H9 (cell line): ENCODE measurements at regions not wholly inside any gene's neighbourhood (a gene's known extent, or its start where the extent isn't known, plus 50 kb on each side); places are given as distances from the start of the nearest gene placed in this dataset.

Source experiments
- DNase-seq: peaks from one replicate; pipeline ENCODE4 v3.0.0-alpha.2; 2017
- H2AFZ ChIP-seq: one replicate; pipeline ENCODE4 v1.6.1; 2013; ENCODE audit warnings: mild to moderate bottlenecking, low read length, control low read depth, moderate library complexity
- H2AK5ac ChIP-seq: 2 replicates; pipeline ENCODE4 v1.6.1; 2013; ENCODE audit warnings: low read length, control low read depth, mixed read lengths; ENCODE audit not compliant: insufficient read length
- H2BK120ac ChIP-seq: one replicate; pipeline ENCODE4 v1.6.1; 2013; ENCODE audit warnings: low read depth, mild to moderate bottlenecking, low read length, control low read depth, inconsistent platforms; ENCODE audit not compliant: poor library complexity, severe bottlenecking
- H2BK12ac ChIP-seq: 2 replicates; pipeline ENCODE4 v1.6.1; 2013; ENCODE audit warnings: low read length, control low read depth, mixed read lengths, low read depth; ENCODE audit not compliant: insufficient read length
- H2BK15ac ChIP-seq: 2 replicates; pipeline ENCODE4 v1.6.1; 2013; ENCODE audit warnings: low read depth, low read length, control low read depth
- H2BK20ac ChIP-seq: one replicate; pipeline ENCODE4 v1.6.1; 2013; ENCODE audit warnings: low read depth, mild to moderate bottlenecking, low read length, control low read depth, inconsistent platforms; ENCODE audit not compliant: poor library complexity, severe bottlenecking
- H2BK5ac ChIP-seq: 2 replicates; pipeline ENCODE4 v1.6.1; 2013; ENCODE audit warnings: low read length, control low read depth, mixed read lengths; ENCODE audit not compliant: insufficient read length
- H3K14ac ChIP-seq: 2 replicates; pipeline ENCODE4 v1.6.1; 2013; ENCODE audit warnings: low read length, control low read depth; ENCODE audit not compliant: insufficient read depth
- H3K18ac ChIP-seq: 2 replicates; pipeline ENCODE4 v1.6.1; 2013; ENCODE audit warnings: low read depth, mild to moderate bottlenecking, mixed read lengths, low read length, control low read depth; ENCODE audit not compliant: insufficient read length
- H3K23ac ChIP-seq: 2 replicates; pipeline ENCODE4 v1.6.1; 2013; ENCODE audit warnings: low read length, control low read depth, mixed read lengths, low read depth; ENCODE audit not compliant: insufficient read length
- H3K23me2 ChIP-seq: 2 replicates; pipeline ENCODE4 v1.6.1; 2013; ENCODE audit warnings: low read depth, mild to moderate bottlenecking, mixed read lengths, low read length, control low read depth; ENCODE audit not compliant: insufficient read length, poor library complexity, severe bottlenecking
- H3K27ac ChIP-seq: 2 replicates; pipeline ENCODE4 v1.5.1; 2013; ENCODE audit warnings: low read length, control low read depth, mixed read lengths, low read depth; ENCODE audit not compliant: insufficient read length
- H3K27me3 ChIP-seq: 2 replicates; pipeline ENCODE4 v1.6.1; 2013; ENCODE audit warnings: low read length, control low read depth, inconsistent platforms; ENCODE audit not compliant: insufficient read depth
- H3K4ac ChIP-seq: 2 replicates; pipeline ENCODE4 v1.6.1; 2013; ENCODE audit warnings: low read depth, mild to moderate bottlenecking, control low read depth, inconsistent platforms, low read length, moderate library complexity
- H3K4me1 ChIP-seq: 2 replicates; pipeline ENCODE4 v1.6.1; 2013; ENCODE audit warnings: low read length, control low read depth, inconsistent platforms; ENCODE audit not compliant: insufficient read depth
- H3K4me2 ChIP-seq: 2 replicates; pipeline ENCODE4 v1.6.1; 2013; ENCODE audit warnings: low read length, control low read depth, mixed read lengths; ENCODE audit not compliant: insufficient read length, insufficient read depth
- H3K56ac ChIP-seq: 2 replicates; pipeline ENCODE4 v1.6.1; 2013; ENCODE audit warnings: low read depth, mild to moderate bottlenecking, mixed read lengths, low read length, control low read depth; ENCODE audit not compliant: insufficient read length
- H3K79me1 ChIP-seq: 2 replicates; pipeline ENCODE4 v1.6.1; 2013; ENCODE audit warnings: low read depth, mild to moderate bottlenecking, moderate library complexity, low read length, control low read depth, inconsistent platforms; ENCODE audit not compliant: insufficient read depth, poor library complexity, severe bottlenecking
- H3K79me2 ChIP-seq: 2 replicates; pipeline ENCODE4 v1.6.1; 2013; ENCODE audit warnings: low read length, control low read depth, inconsistent platforms; ENCODE audit not compliant: insufficient read depth
- H3K9ac ChIP-seq: 2 replicates; pipeline ENCODE4 v1.6.1; 2013; ENCODE audit warnings: low read length, control low read depth, mixed read lengths; ENCODE audit not compliant: insufficient read length; ENCODE audit errors: extremely low read depth
- H3K9me3 ChIP-seq: one replicate; pipeline ENCODE4 v1.6.1; 2013; ENCODE audit warnings: low read depth, low read length, inconsistent platforms; ENCODE audit not compliant: control insufficient read depth
- H3T11ph ChIP-seq: one replicate; pipeline ENCODE4 v1.6.1; 2013; ENCODE audit warnings: mild to moderate bottlenecking, low read length, control low read depth, inconsistent platforms
- H4K20me1 ChIP-seq: one replicate; pipeline ENCODE4 v1.6.1; 2013; ENCODE audit not compliant: control insufficient read depth, insufficient read length, insufficient read depth
- H4K5ac ChIP-seq: 2 replicates; pipeline ENCODE4 v1.6.1; 2013; ENCODE audit warnings: low read depth, mild to moderate bottlenecking, mixed read lengths, low read length, control low read depth; ENCODE audit not compliant: insufficient read length
- H4K8ac ChIP-seq: replicated peaks from 2 replicates; pipeline ENCODE4 v1.6.1; 2013; ENCODE audit warnings: low read length, control low read depth, mixed read lengths, low read depth; ENCODE audit not compliant: insufficient read length
- H4K91ac ChIP-seq: 2 replicates; pipeline ENCODE4 v1.6.1; 2013; ENCODE audit warnings: low read depth, mild to moderate bottlenecking, moderate library complexity, mixed read lengths, low read length, control low read depth; ENCODE audit not compliant: insufficient read length
- H3K27ac Mint-ChIP-seq, 3 experiments: 2 replicates in 2 of 3; 3 replicates in 1 of 3; pipeline ENCODE4 v1.8.0; 2020 to 2021; ENCODE audit warnings: mixed read lengths in 3 of 3, mild to moderate bottlenecking in 1 of 3, moderate library complexity in 1 of 3
- H3K27me3 Mint-ChIP-seq: 2 replicates; pipeline ENCODE4 v1.8.0; 2021; ENCODE audit warnings: low read depth, mild to moderate bottlenecking, moderate library complexity, mixed read lengths
- H3K36me3 Mint-ChIP-seq, 3 experiments: 2 replicates in 2 of 3; 3 replicates in 1 of 3; pipeline ENCODE4 v1.8.0; 2020 to 2021; ENCODE audit warnings: low read depth in 3 of 3, mixed read lengths in 3 of 3; ENCODE audit not compliant: insufficient read depth in 1 of 3
- H3K4me1 Mint-ChIP-seq, 2 experiments: 2 replicates each; pipeline ENCODE4 v1.8.0; 2020; ENCODE audit warnings: mixed read lengths in 2 of 2
- H3K4me3 Mint-ChIP-seq, 2 experiments: 2 replicates in 1 of 2; 3 replicates in 1 of 2; pipeline ENCODE4 v1.8.0; 2020 to 2021; ENCODE audit warnings: mild to moderate bottlenecking in 2 of 2, mixed read lengths in 2 of 2, moderate library complexity in 1 of 2
- H3K9me3 Mint-ChIP-seq, 2 experiments: 2 replicates in 1 of 2; 3 replicates in 1 of 2; pipeline ENCODE4 v1.8.0; 2020; ENCODE audit warnings: mild to moderate bottlenecking in 2 of 2, mixed read lengths in 2 of 2, moderate library complexity in 1 of 2
- CTCF ChIP-seq: fragments of 200-600 bp; sonication (generic); conservative IDR thresholded peaks from 3 replicates; pipeline ENCODE4 v1.8.0; 2021; ENCODE audit warnings: antibody characterized with exemption, mild to moderate bottlenecking
- WGBS: extraction: QIAGEN DNeasy Blood & Tissue Kit; methylation state at CpG from one replicate; pipeline ENCODE4 v1.1.7; 2013; ENCODE audit warnings: missing lambda C conversion rate, low lambda C conversion rate, mixed read lengths; ENCODE audit not compliant: insufficient read length; ENCODE audit errors: extremely low coverage; 5-methylcytosine and 5-hydroxymethylcytosine counted together

GRCh38 chr1:147472489-147472888 is 68.8 kb upstream of the BCL9 start:
- H3K9ac ChIP-seq, result no peak overlapping the region
- no peak overlapping the region for H3K27ac ChIP-seq
- no peak overlapping the region for H3K4ac ChIP-seq
- H2BK5ac ChIP-seq, result no peak overlapping the region
- no peak overlapping the region for H3K56ac ChIP-seq
- H2BK120ac ChIP-seq, result no peak overlapping the region
- Mint-ChIP-seq H3K27ac (no peak overlapping the region), H3K4me1 (no peaks in the 10 kb centered on the region), H3K4me3 (no peak overlapping the region), H3K27me3 (peaks cover 3% of the 10 kb centered on the region; the same call in 1 of the 2 replicates), H3K36me3 (no peaks in the 10 kb centered on the region), H3K9me3 (no peaks in the 10 kb centered on the region; a peak in 2 of 5 replicates)
- H3K9me3 ChIP-seq, result no peaks in the 10 kb centered on the region
- no peak overlapping the region for H3K14ac ChIP-seq
- no peak overlapping the region for H2AK5ac ChIP-seq
- H2BK12ac ChIP-seq, result no peak overlapping the region
- H3K23ac ChIP-seq, result no peak overlapping the region
- no peaks in the 10 kb centered on the region for H3K79me2 ChIP-seq
- no peak overlapping the region for H2AFZ ChIP-seq
- no peak overlapping the region for H4K5ac ChIP-seq
- DNase-seq, result no peak
- no peak overlapping the region for H4K8ac ChIP-seq
- H4K20me1 ChIP-seq, result no peaks in the 10 kb centered on the region
- no peak for TF ChIP-seq CTCF
- no peak overlapping the region for H3K18ac ChIP-seq
- WGBS, result no CpG with 5 or more reads among the region's 2 CpGs
- no peaks in the 10 kb centered on the region for H3K4me1 ChIP-seq
- no peak overlapping the region for H3K4me2 ChIP-seq
- no peak overlapping the region for H3T11ph ChIP-seq
- no peak overlapping the region for H2BK20ac ChIP-seq
- H3K79me1 ChIP-seq, result no peaks in the 10 kb centered on the region
- H3K23me2 ChIP-seq, result no peaks in the 10 kb centered on the region
- H2BK15ac ChIP-seq, result no peak overlapping the region
- no peaks in the 10 kb centered on the region for H3K27me3 ChIP-seq
- no peak overlapping the region for H4K91ac ChIP-seq
